Muscle of leg (tissue), 3 donors: ENCODE measurements at regions not wholly inside any gene's neighbourhood (a gene's known extent, or its start where the extent isn't known, plus 50 kb on each side); places are given as distances from the start of the nearest gene placed in this dataset.

Experiments used
- DNase-seq: peaks from one replicate; pipeline ENCODE4 v3.0.0; 2013
- H3K27ac ChIP-seq: one replicate; pipeline ENCODE4 v1.5.1; 2013; ENCODE audit warnings: mild to moderate bottlenecking, low read length, control low read depth
- H3K27me3 ChIP-seq: one replicate; pipeline ENCODE4 v1.6.1; 2013; ENCODE audit warnings: low read length; ENCODE audit not compliant: control insufficient read depth, insufficient read depth
- H3K36me3 ChIP-seq: one replicate; pipeline ENCODE4 v1.6.1; 2013; ENCODE audit warnings: low read length; ENCODE audit not compliant: control insufficient read depth, insufficient read depth
- H3K4me1 ChIP-seq: one replicate; pipeline ENCODE4 v1.6.1; 2013; ENCODE audit warnings: low read length; ENCODE audit not compliant: control insufficient read depth, insufficient read depth
- H3K4me3 ChIP-seq: one replicate; pipeline ENCODE4 v1.5.1; 2013; ENCODE audit warnings: low read length, control low read depth
- H3K9me3 ChIP-seq: replicated peaks from 2 replicates; pipeline ENCODE4 v1.6.1; 2013; ENCODE audit warnings: low read depth, low read length; ENCODE audit not compliant: control insufficient read depth
- WGBS: methylation state at CpG from one replicate; pipeline ENCODE4 v1.1.5; 2013; ENCODE audit warnings: missing lambda C conversion rate; ENCODE audit not compliant: insufficient coverage; 5-methylcytosine and 5-hydroxymethylcytosine counted together

- Histone ChIP-seq H3K27ac (no peak overlapping the region), H3K27me3 (no peaks in the 10 kb centered on the region), H3K4me3 (no peak overlapping the region), H3K4me1 (no peaks in the 10 kb centered on the region), H3K36me3 (no peaks in the 10 kb centered on the region), H3K9me3 (no peaks in the 10 kb centered on the region)
- peak; percentile 28 for DNase-seq
- 48% methylated on average over 2 of the region's 2 CpGs for WGBS
Measured at GRCh38 chr5:17343675-17344074, 126.2 kb downstream of the BASP1 start.

- no peaks in the 10 kb centered on the region for H3K36me3 ChIP-seq
- H3K9me3 ChIP-seq: no peaks in the 10 kb centered on the region
- H3K4me3 ChIP-seq: no peak overlapping the region
- H3K27me3 ChIP-seq: no peaks in the 10 kb centered on the region
- WGBS: 83% methylated on average over 1 of the region's 2 CpGs
- no peak overlapping the region for H3K27ac ChIP-seq
- no peaks in the 10 kb centered on the region for H3K4me1 ChIP-seq
- no peak for DNase-seq
Measured at GRCh38 chr5:17346811-17347210, 129.4 kb downstream of the BASP1 start.

GRCh38 chr5:17352223-17352622 is 134.8 kb downstream of the BASP1 start:
- H3K27ac ChIP-seq: no peak overlapping the region
- no peak overlapping the region for H3K4me3 ChIP-seq
- no peaks in the 10 kb centered on the region for H3K36me3 ChIP-seq
- H3K4me1 ChIP-seq: no peaks in the 10 kb centered on the region
- no peak for DNase-seq
- H3K27me3 ChIP-seq: no peaks in the 10 kb centered on the region
- no peaks in the 10 kb centered on the region for H3K9me3 ChIP-seq
- WGBS: no CpG with 5 or more reads among the region's 3 CpGs

GRCh38 chr5:17354265-17354664 is 136.8 kb downstream of the BASP1 start:
- no peaks in the 10 kb centered on the region for H3K36me3 ChIP-seq
- H3K9me3 ChIP-seq: peaks cover 2% of the 10 kb centered on the region
- H3K4me1 ChIP-seq: no peaks in the 10 kb centered on the region
- no peak overlapping the region for H3K4me3 ChIP-seq
- 96% methylated on average over 29 of the region's 32 CpGs for WGBS
- H3K27ac ChIP-seq: no peak overlapping the region
- no peak for DNase-seq
- no peaks in the 10 kb centered on the region for H3K27me3 ChIP-seq

GRCh38 chr5:17355586-17356346 is 138.3 kb downstream of the BASP1 start:
- H3K4me1 ChIP-seq: no peaks in the 10 kb centered on the region
- DNase-seq: no peak
- H3K9me3 ChIP-seq: peaks cover 2% of the 10 kb centered on the region
- no peaks in the 10 kb centered on the region for H3K36me3 ChIP-seq
- no peaks in the 10 kb centered on the region for H3K27me3 ChIP-seq
- H3K27ac ChIP-seq: no peak overlapping the region
- no peak overlapping the region for H3K4me3 ChIP-seq
- no CpG with 5 or more reads among the region's 3 CpGs for WGBS

- Histone ChIP-seq H3K36me3 (no peaks in the 10 kb centered on the region), H3K4me3 (no peak overlapping the region), H3K27me3 (no peaks in the 10 kb centered on the region), H3K27ac (no peak overlapping the region), H3K9me3 (peaks cover 2% of the 10 kb centered on the region), H3K4me1 (no peaks in the 10 kb centered on the region)
- DNase-seq: no peak
- no CpG with 5 or more reads among the region's 1 CpG for WGBS
Measured at GRCh38 chr5:17356551-17356950, 139.1 kb downstream of the BASP1 start.

GRCh38 chr5:17357504-17357903 is 140.1 kb downstream of the BASP1 start:
- peaks cover 2% of the 10 kb centered on the region for H3K9me3 ChIP-seq
- no peak overlapping the region for H3K27ac ChIP-seq
- no peak for DNase-seq
- H3K4me3 ChIP-seq: no peak overlapping the region
- WGBS: no CpG with 5 or more reads among the region's 3 CpGs
- H3K27me3 ChIP-seq: no peaks in the 10 kb centered on the region
- H3K36me3 ChIP-seq: no peaks in the 10 kb centered on the region
- H3K4me1 ChIP-seq: no peaks in the 10 kb centered on the region

GRCh38 chr5:17358031-17358430 is 140.0 kb upstream of the TAF11L2 start:
- Histone ChIP-seq H3K4me1 (no peaks in the 10 kb centered on the region), H3K9me3 (peaks cover 2% of the 10 kb centered on the region), H3K27me3 (no peaks in the 10 kb centered on the region), H3K4me3 (no peak overlapping the region), H3K27ac (no peak overlapping the region), H3K36me3 (no peaks in the 10 kb centered on the region)
- DNase-seq: no peak
- no CpG with 5 or more reads among the region's 3 CpGs for WGBS

GRCh38 chr5:17359451-17360011 is 138.5 kb upstream of the TAF11L2 start:
- no peaks in the 10 kb centered on the region for H3K4me1 ChIP-seq
- no peaks in the 10 kb centered on the region for H3K36me3 ChIP-seq
- peaks cover 2% of the 10 kb centered on the region for H3K9me3 ChIP-seq
- peak overlapping the region; percentile 69 for H3K27ac ChIP-seq
- WGBS: 27% methylated on average over 9 of the region's 11 CpGs
- H3K27me3 ChIP-seq: no peaks in the 10 kb centered on the region
- DNase-seq: peak; percentile 87
- H3K4me3 ChIP-seq: peak overlapping the region; percentile 14

- 83% methylated on average over 1 of the region's 6 CpGs for WGBS
- no peak overlapping the region for H3K27ac ChIP-seq
- H3K4me3 ChIP-seq: no peak overlapping the region
- H3K4me1 ChIP-seq: peaks cover 2% of the 10 kb centered on the region
- no peaks in the 10 kb centered on the region for H3K27me3 ChIP-seq
- H3K9me3 ChIP-seq: peaks cover 2% of the 10 kb centered on the region
- no peaks in the 10 kb centered on the region for H3K36me3 ChIP-seq
- no peak for DNase-seq
Measured at GRCh38 chr5:17360879-17361278, 137.2 kb upstream of the TAF11L2 start.
